HL-60 (cell line): ENCODE measurements at regions not wholly inside any gene's neighbourhood (a gene's known extent, or its start where the extent isn't known, plus 50 kb on each side); places are given as distances from the start of the nearest gene placed in this dataset.

Source experiments
- DNase-seq, 2 experiments: peaks; one replicate each; pipeline ENCODE4 v3.0.0-alpha.2; 2010 to 2020; ENCODE audit warnings: low read depth in 1 of 2, low spot score in 1 of 2
- H3K27ac ChIP-seq: fragments of 250-450 bp; sonication (Bioruptor Pico); replicated peaks from 2 replicates; pipeline ENCODE4 v1.5.1; 2020; ENCODE audit warnings: mild to moderate bottlenecking, moderate library complexity
- H3K27me3 ChIP-seq: fragments of 250-450 bp; sonication (Bioruptor Pico); 2 replicates; pipeline ENCODE4 v1.5.1; 2021; ENCODE audit warnings: mild to moderate bottlenecking, moderate library complexity; ENCODE audit not compliant: insufficient read depth, poor library complexity, severe bottlenecking
- H3K4me3 ChIP-seq: replicated peaks from 2 replicates; pipeline ENCODE4 v1.5.1; 2011; ENCODE audit warnings: mild to moderate bottlenecking, control low read depth, low read length; ENCODE audit not compliant: insufficient read depth
- GABPA ChIP-seq: IDR thresholded peaks from 2 replicates; pipeline ENCODE4 v1.6.1; 2012; ENCODE audit warnings: low read depth
- POLR2AphosphoS5 ChIP-seq: IDR thresholded peaks from 2 replicates; pipeline ENCODE4 v1.6.1; 2012; ENCODE audit warnings: low read depth
- SPI1 ChIP-seq: IDR thresholded peaks from 2 replicates; pipeline ENCODE4 v1.6.1; 2012; ENCODE audit warnings: low read depth, mild to moderate bottlenecking, borderline replicate concordance
- TF ChIP-seq, protein P1 (sequence below): IDR thresholded peaks from 2 replicates; pipeline ENCODE4 v1.6.1; 2012; ENCODE audit warnings: low read depth; ENCODE audit not compliant: insufficient replicate concordance
- TF ChIP-seq, protein P2 (sequence below): IDR thresholded peaks from one replicate; pipeline ENCODE4 v1.5.1; 2011; ENCODE audit warnings: low read length, control low read depth, inconsistent platforms; ENCODE audit not compliant: insufficient read depth

DNA sequence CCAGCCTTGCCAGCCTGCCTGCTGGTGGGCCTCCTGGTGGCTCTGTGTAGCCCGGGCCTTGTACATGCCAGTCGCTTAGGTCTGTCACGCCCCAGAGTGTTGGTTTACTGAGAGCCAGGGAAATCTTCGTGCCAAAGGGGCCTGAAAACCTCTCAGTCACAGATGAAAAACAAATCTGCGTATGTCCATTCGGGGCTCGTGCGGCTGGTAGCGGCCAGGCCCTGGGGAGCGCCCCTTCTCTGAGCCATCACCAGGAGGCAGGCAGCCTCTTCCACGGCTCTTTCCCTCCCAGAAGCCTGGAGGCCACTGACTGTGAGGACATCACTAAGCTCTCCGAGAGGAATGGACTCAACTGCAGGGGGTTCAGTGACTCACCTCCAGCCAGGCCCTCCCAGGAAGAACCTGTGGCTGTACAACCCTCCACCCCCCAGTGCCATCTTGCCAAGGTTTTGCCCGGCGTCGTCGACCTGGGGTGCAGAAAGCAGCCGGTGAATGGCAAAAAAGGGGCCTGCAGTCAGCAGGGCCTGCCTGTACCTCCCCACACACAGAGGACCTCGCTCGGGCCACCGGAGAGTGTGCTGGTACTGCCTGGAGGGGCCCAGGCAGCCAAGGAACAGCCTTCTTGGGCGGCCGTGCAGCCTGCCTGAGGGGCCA lies 162.2 kb downstream of the BCOR start:
- no peak for DNase-seq
- H3K4me3 ChIP-seq: no peak overlapping the region
- TF ChIP-seq, protein P1, sequence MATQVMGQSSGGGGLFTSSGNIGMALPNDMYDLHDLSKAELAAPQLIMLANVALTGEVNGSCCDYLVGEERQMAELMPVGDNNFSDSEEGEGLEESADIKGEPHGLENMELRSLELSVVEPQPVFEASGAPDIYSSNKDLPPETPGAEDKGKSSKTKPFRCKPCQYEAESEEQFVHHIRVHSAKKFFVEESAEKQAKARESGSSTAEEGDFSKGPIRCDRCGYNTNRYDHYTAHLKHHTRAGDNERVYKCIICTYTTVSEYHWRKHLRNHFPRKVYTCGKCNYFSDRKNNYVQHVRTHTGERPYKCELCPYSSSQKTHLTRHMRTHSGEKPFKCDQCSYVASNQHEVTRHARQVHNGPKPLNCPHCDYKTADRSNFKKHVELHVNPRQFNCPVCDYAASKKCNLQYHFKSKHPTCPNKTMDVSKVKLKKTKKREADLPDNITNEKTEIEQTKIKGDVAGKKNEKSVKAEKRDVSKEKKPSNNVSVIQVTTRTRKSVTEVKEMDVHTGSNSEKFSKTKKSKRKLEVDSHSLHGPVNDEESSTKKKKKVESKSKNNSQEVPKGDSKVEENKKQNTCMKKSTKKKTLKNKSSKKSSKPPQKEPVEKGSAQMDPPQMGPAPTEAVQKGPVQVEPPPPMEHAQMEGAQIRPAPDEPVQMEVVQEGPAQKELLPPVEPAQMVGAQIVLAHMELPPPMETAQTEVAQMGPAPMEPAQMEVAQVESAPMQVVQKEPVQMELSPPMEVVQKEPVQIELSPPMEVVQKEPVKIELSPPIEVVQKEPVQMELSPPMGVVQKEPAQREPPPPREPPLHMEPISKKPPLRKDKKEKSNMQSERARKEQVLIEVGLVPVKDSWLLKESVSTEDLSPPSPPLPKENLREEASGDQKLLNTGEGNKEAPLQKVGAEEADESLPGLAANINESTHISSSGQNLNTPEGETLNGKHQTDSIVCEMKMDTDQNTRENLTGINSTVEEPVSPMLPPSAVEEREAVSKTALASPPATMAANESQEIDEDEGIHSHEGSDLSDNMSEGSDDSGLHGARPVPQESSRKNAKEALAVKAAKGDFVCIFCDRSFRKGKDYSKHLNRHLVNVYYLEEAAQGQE: no peak
- TF ChIP-seq GABPA: no peak
- TF ChIP-seq POLR2AphosphoS5: no peak
- TF ChIP-seq, protein P2, sequence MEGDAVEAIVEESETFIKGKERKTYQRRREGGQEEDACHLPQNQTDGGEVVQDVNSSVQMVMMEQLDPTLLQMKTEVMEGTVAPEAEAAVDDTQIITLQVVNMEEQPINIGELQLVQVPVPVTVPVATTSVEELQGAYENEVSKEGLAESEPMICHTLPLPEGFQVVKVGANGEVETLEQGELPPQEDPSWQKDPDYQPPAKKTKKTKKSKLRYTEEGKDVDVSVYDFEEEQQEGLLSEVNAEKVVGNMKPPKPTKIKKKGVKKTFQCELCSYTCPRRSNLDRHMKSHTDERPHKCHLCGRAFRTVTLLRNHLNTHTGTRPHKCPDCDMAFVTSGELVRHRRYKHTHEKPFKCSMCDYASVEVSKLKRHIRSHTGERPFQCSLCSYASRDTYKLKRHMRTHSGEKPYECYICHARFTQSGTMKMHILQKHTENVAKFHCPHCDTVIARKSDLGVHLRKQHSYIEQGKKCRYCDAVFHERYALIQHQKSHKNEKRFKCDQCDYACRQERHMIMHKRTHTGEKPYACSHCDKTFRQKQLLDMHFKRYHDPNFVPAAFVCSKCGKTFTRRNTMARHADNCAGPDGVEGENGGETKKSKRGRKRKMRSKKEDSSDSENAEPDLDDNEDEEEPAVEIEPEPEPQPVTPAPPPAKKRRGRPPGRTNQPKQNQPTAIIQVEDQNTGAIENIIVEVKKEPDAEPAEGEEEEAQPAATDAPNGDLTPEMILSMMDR: no peak
- no peak for TF ChIP-seq SPI1
- H3K27me3 ChIP-seq: no peaks in the 10 kb centered on the region
- no peak overlapping the region for H3K27ac ChIP-seq

DNA sequence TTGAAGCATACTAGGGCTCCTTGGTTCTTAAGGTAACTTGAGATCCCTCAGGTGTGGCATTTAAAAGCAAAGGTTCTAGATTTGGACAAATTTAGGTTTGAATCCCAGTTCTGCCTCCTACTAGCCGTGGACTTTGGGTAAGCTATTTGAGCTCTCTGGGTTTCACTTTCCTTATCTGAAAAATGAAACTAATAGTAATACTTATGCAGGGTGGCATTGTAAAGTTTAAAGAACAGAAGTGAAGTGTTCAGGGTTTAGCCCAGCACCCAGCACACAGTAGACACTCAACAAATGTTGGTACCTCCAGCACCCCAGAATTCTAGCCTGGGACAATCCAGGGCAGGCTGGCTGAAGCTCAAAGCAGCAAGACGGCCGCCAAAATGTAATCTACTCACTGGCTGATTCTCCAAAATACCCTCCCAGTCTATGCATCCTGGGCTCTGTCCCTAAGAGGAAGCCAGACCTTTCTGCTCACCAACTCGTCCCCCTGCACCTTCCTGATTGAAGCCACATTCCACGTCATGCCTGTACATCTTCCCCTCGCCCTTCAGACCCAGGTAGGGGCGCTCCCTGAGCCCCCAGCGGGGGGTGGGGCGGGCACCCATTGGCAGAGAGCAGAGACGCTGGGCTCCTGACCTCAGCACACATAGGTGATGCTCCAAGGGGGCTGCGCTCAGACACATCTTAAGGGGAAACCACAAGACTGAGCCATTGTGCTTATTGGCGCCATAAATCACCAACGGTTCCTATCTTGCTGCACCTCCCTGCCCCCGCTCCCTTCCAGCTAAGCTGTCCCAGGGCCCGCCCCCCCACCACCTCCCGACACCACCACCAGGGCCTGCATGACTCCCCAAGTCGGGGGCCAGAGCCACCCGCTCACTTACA lies 160.6 kb downstream of the BCOR start:
- TF ChIP-seq GABPA (no peak), SPI1 (no peak), POLR2AphosphoS5 (no peak)
- TF ChIP-seq, protein P2: no peak
- TF ChIP-seq, protein P1: no peak
- Histone ChIP-seq H3K27ac (no peak overlapping the region), H3K27me3 (no peaks in the 10 kb centered on the region), H3K4me3 (no peak overlapping the region)
- DNase-seq: no peak

DNA sequence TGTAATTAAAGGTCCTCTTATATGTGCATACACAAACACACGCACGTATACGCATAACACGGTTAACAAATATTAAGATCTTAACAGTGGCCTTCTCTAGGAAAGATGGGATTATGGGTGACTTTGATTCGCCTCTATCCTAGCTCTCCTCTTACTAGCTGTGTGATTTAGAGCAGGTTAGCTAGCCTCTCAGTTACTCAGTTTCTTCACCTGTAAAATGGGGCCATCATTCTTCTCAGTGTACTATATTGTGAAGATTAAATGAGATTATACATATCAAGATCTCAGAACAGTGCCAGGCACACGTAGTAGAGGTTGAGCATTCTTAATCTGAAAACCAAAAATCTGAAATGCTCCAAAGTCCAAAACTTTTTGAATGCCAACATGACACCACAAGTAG lies 159.3 kb downstream of the BCOR start:
- Histone ChIP-seq H3K27ac (no peak overlapping the region), H3K27me3 (no peaks in the 10 kb centered on the region), H3K4me3 (no peak overlapping the region)
- DNase-seq: no peak
- TF ChIP-seq POLR2AphosphoS5 (no peak), GABPA (no peak), SPI1 (no peak)
- TF ChIP-seq, protein P2: no peak
- TF ChIP-seq, protein P1: no peak
